ENCODE measurements at regions not wholly inside any gene's neighbourhood (a gene's known extent, or its start where the extent isn't known, plus 50 kb on each side); places are given as distances from the start of the nearest gene placed in this dataset.

- Histone ChIP-seq H4K20me1 (ENCODE audit: control insufficient read depth, extremely low read depth, insufficient read depth, low read length) (no peaks in the 10 kb centered on the region), H3K4me1 (ENCODE audit: control insufficient read depth, extremely low read depth, insufficient read depth, low read length) (no peaks in the 10 kb centered on the region), H3K36me3 (ENCODE audit: control insufficient read depth in 2 of 2, extremely low read depth in 1 of 2, insufficient read depth in 2 of 2, low read length in 2 of 2) (no peaks in the 10 kb centered on the region), H3K27ac (ENCODE audit: control insufficient read depth, insufficient read depth, low read length) (no peak overlapping the region), H3K4me2 (ENCODE audit: control insufficient read depth, extremely low read depth, insufficient read depth, low read depth, low read length) (no peak overlapping the region), H3K9me3 (ENCODE audit: control insufficient read depth, low read depth, low read length) (no peaks in the 10 kb centered on the region), H2AFZ (ENCODE audit: control insufficient read depth, low read length) (no peak overlapping the region), H3K9ac (ENCODE audit: control insufficient read depth, extremely low read depth, insufficient read depth, low read length) (no peak overlapping the region), H3K4me3 (ENCODE audit: control insufficient read depth in 2 of 3, extremely low read depth in 1 of 3, insufficient read depth in 2 of 3, low read depth in 1 of 3, low read length in 3 of 3) (no peak overlapping the region), H3K9me1 (ENCODE audit: control insufficient read depth, extremely low read depth, insufficient read depth, low read length) (no peaks in the 10 kb centered on the region), H3K27me3 (ENCODE audit: control insufficient read depth, extremely low read depth, insufficient read depth, low read length) (no peaks in the 10 kb centered on the region), H3K79me2 (ENCODE audit: control insufficient read depth, insufficient read depth, low read length) (no peaks in the 10 kb centered on the region)
- DNase-seq (ENCODE audit: low read depth, low spot score) = no peak
- no peak for FAIRE-seq
- dilution Hi-C loops (cut with MboI; ENCODE audit: extremely low pct_ligation_motif_present, low sequenced_read_pairs) = no loop called here
- TF ChIP-seq CTCF (optimal IDR thresholded peaks at IDR 0.05 in 1 of 3, IDR thresholded peaks at IDR 0.05 in 1 of 3, conservative IDR thresholded peaks at IDR 0.05 in 1 of 3; ENCODE audit: extremely low read depth in 1 of 3, insufficient read depth in 2 of 3, low read length in 3 of 3) = no peak
- no peak for TF ChIP-seq EZH2 (IDR thresholded peaks at IDR 0.05; ENCODE audit: low read length)
Observed at GRCh38 chr4:111957997-111958396, 187.3 kb upstream of the FAM241A start.

- no peaks in the 10 kb centered on the region for H3K9me3 ChIP-seq (ENCODE audit: control insufficient read depth, low read depth, low read length)
- H3K4me2 ChIP-seq (ENCODE audit: control insufficient read depth, extremely low read depth, insufficient read depth, low read depth, low read length) = no peak overlapping the region
- H3K27me3 ChIP-seq (ENCODE audit: control insufficient read depth, extremely low read depth, insufficient read depth, low read length) = no peaks in the 10 kb centered on the region
- TF ChIP-seq EZH2 (IDR thresholded peaks at IDR 0.05; ENCODE audit: low read length) (no peak), CTCF (optimal IDR thresholded peaks at IDR 0.05 in 1 of 3, IDR thresholded peaks at IDR 0.05 in 1 of 3, conservative IDR thresholded peaks at IDR 0.05 in 1 of 3; ENCODE audit: extremely low read depth in 1 of 3, insufficient read depth in 2 of 3, low read length in 3 of 3) (no peak)
- no peaks in the 10 kb centered on the region for H3K9me1 ChIP-seq (ENCODE audit: control insufficient read depth, extremely low read depth, insufficient read depth, low read length)
- no peaks in the 10 kb centered on the region for H3K4me1 ChIP-seq (ENCODE audit: control insufficient read depth, extremely low read depth, insufficient read depth, low read length)
- no peak overlapping the region for H3K4me3 ChIP-seq (ENCODE audit: control insufficient read depth in 2 of 3, extremely low read depth in 1 of 3, insufficient read depth in 2 of 3, low read depth in 1 of 3, low read length in 3 of 3)
- FAIRE-seq (no peak), DNase-seq (ENCODE audit: low read depth, low spot score) (no peak)
- H3K36me3 ChIP-seq (ENCODE audit: control insufficient read depth in 2 of 2, extremely low read depth in 1 of 2, insufficient read depth in 2 of 2, low read length in 2 of 2) = no peaks in the 10 kb centered on the region
- dilution Hi-C loops (cut with MboI; ENCODE audit: extremely low pct_ligation_motif_present, low sequenced_read_pairs) = no loop called here
- no peak overlapping the region for H3K9ac ChIP-seq (ENCODE audit: control insufficient read depth, extremely low read depth, insufficient read depth, low read length)
- no peaks in the 10 kb centered on the region for H3K79me2 ChIP-seq (ENCODE audit: control insufficient read depth, insufficient read depth, low read length)
- no peak overlapping the region for H2AFZ ChIP-seq (ENCODE audit: control insufficient read depth, low read length)
- H4K20me1 ChIP-seq (ENCODE audit: control insufficient read depth, extremely low read depth, insufficient read depth, low read length) = no peaks in the 10 kb centered on the region
- H3K27ac ChIP-seq (ENCODE audit: control insufficient read depth, insufficient read depth, low read length) = no peak overlapping the region
Observed at GRCh38 chr4:111959222-111959621, 186.0 kb upstream of the FAM241A start.

Data from keratinocyte (primary cell).